H1 (cell line): ENCODE measurements at regions not wholly inside any gene's neighbourhood (a gene's known extent, or its start where the extent isn't known, plus 50 kb on each side); places are given as distances from the start of the nearest gene placed in this dataset.

Experiments used
- ATF2 ChIP-seq: IDR thresholded peaks from 2 replicates; pipeline ENCODE4 v1.6.1; 2012; ENCODE audit warnings: low read length, inconsistent platforms
- CHD7 ChIP-seq: fragments of 300-600 bp; sonication (generic); IDR thresholded peaks from 2 replicates; pipeline ENCODE4 v1.7.1; 2012; ENCODE audit warnings: low read length, moderate library complexity, mild to moderate bottlenecking, inconsistent platforms; ENCODE audit not compliant: insufficient replicate concordance
- GABPA ChIP-seq: IDR thresholded peaks from 2 replicates; pipeline ENCODE4 v1.6.1; 2011; ENCODE audit warnings: mild to moderate bottlenecking, low read length, moderate library complexity, borderline replicate concordance; ENCODE audit not compliant: insufficient read depth
- KDM4A ChIP-seq: IDR thresholded peaks from one replicate; pipeline ENCODE4 v1.7.1; 2012; ENCODE audit warnings: low read depth, mild to moderate bottlenecking, moderate library complexity, low read length, inconsistent platforms; ENCODE audit not compliant: severe bottlenecking
- MAX ChIP-seq: IDR thresholded peaks from 2 replicates; pipeline ENCODE4 v1.6.1; 2012; ENCODE audit warnings: inconsistent platforms
- PHF8 ChIP-seq: fragments of 200-600 bp; sonication (generic); conservative IDR thresholded peaks from 2 replicates; pipeline ENCODE4 v1.7.1; 2012; ENCODE audit warnings: low read depth, mild to moderate bottlenecking, inconsistent platforms, low read length, moderate library complexity
- RNF2 ChIP-seq: fragments of 200-900, 300-1000 bp; sonication (generic); IDR thresholded peaks from 2 replicates; pipeline ENCODE4 v1.7.1; 2016; ENCODE audit warnings: borderline replicate concordance, low read depth, mild to moderate bottlenecking, antibody characterized with exemption, low read length; ENCODE audit not compliant: poor library complexity, severe bottlenecking; ENCODE audit errors: missing control alignments
- SIN3A ChIP-seq, 2 experiments: IDR thresholded peaks in 1 of 2; conservative IDR thresholded peaks in 1 of 2; 2 replicates each; pipeline ENCODE4 v1.6.1; 2011 to 2012; ENCODE audit warnings: low read length in 2 of 2, improper control_type of control experiment in 1 of 2, low read depth in 1 of 2, mild to moderate bottlenecking in 1 of 2
- ZNF274 ChIP-seq: IDR thresholded peaks from 2 replicates; pipeline ENCODE4 v1.7.0; 2012; ENCODE audit warnings: low read length, borderline replicate concordance; ENCODE audit errors: extremely low read depth

DNA sequence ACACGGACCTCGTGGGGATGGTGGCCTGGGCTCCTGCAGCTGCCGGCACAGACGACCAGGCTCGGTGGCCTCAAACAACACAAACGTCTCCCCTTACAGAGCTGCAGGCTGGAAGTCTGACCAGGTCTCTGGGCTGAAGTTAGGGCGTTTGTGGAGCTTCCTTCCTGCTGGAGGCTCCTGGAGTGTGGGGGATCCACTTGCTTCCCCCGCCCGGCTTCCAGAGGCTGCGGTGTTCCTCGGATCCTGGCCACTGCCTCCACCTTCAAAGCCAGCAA lies 313.5 kb downstream of the CTTN start (continued):
- TF ChIP-seq CHD7 (no peak), SIN3A (conservative IDR thresholded peaks at IDR 0.05 in 1 of 2, IDR thresholded peaks at IDR 0.05 in 1 of 2; ENCODE audit: low read depth in 1 of 2, low read length in 2 of 2) (no peak), ZNF274 (no peak), PHF8 (no peak), RNF2 (no peak), KDM4A (no peak), GABPA (no peak), ATF2 (no peak), MAX (no peak)
